Panc1 (cell line): ENCODE measurements at regions not wholly inside any gene's neighbourhood (a gene's known extent, or its start where the extent isn't known, plus 50 kb on each side); places are given as distances from the start of the nearest gene placed in this dataset.

Experiments used
- CTCF ChIP-seq: fragments of 450-650 bp; IDR thresholded peaks from 2 replicates; pipeline ENCODE4 v1.5.1; 2017; ENCODE audit warnings: mild to moderate bottlenecking
- POLR2AphosphoS5 ChIP-seq: IDR thresholded peaks from 2 replicates; pipeline ENCODE4 v1.6.1; 2012; ENCODE audit warnings: mild to moderate bottlenecking, low read depth, low read length, moderate library complexity
- REST ChIP-seq, 2 experiments: IDR thresholded peaks; 2 replicates each; pipeline ENCODE4 v1.6.1; 2011 to 2012; ENCODE audit warnings: low read depth in 2 of 2, control low read depth in 1 of 2, low read length in 1 of 2, mild to moderate bottlenecking in 1 of 2, moderate library complexity in 1 of 2; ENCODE audit not compliant: insufficient read depth in 1 of 2
- SIN3A ChIP-seq: IDR thresholded peaks from 2 replicates; pipeline ENCODE4 v1.6.1; 2012; ENCODE audit warnings: low read depth, mild to moderate bottlenecking, low read length, moderate library complexity, borderline replicate concordance; ENCODE audit not compliant: insufficient read depth

GRCh38 chr6:22732176-22732970, 163.0 kb downstream of the HDGFL1 start:
- no peak for TF ChIP-seq CTCF
- no peak for TF ChIP-seq POLR2AphosphoS5
- no peak for TF ChIP-seq SIN3A
- no peak for TF ChIP-seq REST (IDR thresholded peaks at IDR 0.05; ENCODE audit: insufficient read depth in 1 of 2, low read depth in 2 of 2, low read length in 1 of 2)
